GM19035 (cell line): ENCODE measurements at regions not wholly inside any gene's neighbourhood (a gene's known extent, or its start where the extent isn't known, plus 50 kb on each side); places are given as distances from the start of the nearest gene placed in this dataset.

Experiments
- ATAC-seq: cut with Tn5 transposase; IDR thresholded peaks from one replicate; pipeline ENCODE4 v1.9.1; 2021; ENCODE audit not compliant: unreplicated experiment

DNA sequence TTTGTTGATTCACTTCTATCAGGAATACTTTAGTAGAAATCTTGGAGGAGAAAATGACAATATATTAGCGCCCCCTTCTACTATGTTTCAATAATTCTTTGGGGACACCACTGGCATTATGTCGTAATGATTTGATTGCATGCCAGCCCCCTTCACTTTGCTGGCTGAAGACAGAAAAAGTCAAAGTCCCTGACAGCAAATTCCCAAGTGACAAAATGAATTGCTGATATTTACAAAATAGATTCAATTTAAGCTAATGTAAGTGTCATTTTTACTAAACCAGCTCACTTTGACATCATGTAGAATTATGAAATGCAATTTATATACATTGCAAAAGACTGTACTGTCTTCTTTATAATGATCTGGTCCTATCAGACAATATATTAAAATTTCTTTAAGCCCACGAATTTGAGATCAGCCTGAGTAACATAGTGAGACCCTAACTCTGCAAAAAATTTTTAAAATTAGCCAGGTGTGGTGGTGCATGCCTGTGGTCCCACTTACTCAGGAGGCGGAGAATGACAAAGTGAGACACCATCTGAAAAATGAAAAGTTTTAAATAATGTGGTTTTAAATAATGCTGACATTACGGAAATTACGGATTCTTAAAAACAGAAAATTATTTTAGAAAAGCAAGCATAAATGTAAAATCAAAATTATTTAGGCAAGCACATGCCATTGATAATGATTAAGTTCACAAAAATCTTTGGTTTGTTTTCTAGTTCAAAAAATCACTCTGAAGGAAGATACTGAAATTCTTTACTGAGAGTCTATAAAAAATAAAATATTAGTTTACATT, 520.1 kb upstream of the PKDCC start:
- no peak for ATAC-seq

DNA sequence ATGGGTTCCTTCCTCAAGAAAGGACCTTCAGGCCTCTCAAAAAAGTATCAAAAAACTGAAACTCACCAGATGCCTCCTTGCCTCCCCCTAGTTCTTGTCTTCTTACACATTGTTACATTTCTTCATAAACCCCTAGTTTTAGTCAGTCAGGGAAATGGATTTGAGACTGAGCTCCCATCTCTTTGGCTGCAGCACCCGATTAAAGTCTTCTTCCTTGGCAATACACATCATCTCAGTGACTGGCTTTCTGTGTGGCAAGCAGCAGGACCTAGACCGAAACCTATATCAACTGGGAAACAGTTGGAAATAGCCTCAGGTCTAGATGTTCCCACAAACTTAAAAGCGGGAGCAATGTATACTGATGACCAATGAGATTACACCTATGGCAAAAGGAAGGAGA, 512.2 kb upstream of the PKDCC start:
- no peak for ATAC-seq

DNA sequence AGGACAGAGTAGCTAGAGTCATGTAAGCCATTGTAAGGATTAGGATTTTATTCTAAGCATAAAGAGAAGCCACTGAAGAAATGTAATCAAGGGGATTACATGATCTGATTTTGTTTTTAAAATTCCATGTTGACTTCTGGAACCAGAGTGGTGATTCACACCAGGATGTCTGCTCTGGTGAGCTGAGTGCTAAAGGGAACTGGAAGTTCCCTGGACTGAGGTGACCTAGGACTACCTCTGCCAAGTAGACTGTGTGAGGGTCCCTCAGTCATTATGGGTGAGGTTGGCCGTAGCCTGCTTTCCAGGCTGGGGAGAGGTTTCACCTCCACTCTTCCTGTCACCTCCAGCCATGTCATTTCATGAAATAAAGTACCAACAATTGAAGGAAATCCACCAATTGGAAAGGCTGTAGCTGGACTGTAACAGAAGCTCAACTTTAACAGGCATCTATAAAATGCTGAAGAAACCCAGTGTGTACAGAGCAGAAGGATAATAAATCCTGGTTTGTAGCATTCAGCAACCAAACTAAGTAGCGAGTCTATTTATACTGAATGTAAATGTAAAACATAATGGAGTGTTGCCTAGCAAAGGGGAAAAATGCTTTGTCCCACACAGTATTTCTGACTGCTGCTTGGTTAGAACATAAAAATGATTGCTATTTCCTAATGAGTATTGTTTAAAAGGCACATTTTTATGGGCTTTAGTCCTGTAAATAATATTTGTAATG, 507.4 kb upstream of the PKDCC start:
- ATAC-seq = no peak

DNA sequence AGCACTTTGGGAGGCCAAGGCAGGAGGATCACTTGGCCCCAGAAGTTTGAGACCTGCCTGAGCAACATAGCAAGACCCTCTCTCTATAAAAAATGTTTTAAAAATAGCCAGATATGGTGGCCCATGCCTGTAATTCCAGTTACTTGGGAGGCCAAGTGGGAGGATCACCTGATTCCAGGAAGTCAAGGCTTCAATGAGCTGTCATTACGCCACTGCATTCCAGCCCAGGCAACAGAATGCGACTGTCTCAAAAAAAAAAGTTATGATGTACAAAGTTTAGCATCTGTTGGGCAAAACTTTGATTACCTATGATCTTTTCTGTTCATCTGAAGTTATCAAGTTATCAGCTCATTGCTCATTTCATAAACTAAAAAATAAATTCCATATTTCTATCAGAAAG, 504.1 kb upstream of the PKDCC start:
- ATAC-seq = no peak

DNA sequence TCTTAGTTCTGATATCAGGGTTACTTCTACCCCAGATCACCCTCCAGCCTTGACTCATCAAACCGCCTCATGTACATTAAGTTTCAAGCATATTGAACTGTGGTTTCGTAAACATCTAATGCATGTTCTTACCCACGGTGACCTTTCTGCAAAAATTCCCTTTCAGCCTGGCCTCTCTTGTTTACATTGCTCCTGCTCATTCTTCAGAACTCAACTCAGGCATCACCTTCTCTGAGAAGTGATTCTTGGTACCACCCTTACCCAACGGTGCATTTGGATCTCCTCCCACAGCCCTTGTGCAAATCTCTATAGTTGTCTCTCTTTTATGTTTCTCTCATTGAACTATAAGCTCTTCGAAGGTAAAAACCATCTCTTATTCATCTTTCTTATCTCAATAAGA, 503.1 kb upstream of the PKDCC start:
- ATAC-seq = no peak

DNA sequence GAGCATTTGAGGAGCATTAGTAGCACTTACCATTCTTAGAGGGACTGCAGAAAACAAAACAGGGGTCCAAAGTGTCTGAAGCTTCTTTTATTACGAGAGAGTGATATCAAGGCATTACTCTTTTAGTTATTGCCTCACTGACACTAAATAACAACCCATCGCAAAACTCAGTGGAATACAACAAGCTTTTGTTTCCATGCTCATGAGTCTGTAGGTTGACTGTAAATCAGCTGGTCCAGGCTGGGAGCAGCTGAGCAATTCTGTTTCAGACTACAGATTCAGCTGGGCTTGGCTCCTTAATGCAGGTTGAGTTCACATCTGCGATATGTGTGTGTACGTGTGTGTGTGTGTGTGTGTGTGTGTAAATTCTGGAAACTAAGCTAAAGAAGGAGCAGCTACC, 501.8 kb upstream of the PKDCC start:
- no peak for ATAC-seq

DNA sequence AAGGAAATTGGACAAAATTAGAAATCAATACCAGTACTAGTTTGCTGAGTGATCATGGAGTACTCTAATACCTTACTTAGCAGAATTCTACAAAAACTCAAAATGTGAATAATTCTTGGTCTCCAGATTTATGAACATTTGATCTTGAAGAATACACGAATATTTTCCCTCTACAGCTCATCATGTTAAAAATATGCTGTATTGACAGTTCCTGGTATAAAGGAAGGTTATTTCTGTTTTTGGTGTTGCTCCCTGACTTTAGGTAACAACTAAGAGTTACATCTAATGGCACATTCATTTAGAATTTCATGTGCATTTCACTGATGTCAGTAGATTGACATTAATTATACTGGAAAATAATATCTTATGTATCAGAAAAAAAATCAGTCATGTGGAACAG, 479.2 kb upstream of the PKDCC start:
- no peak for ATAC-seq

DNA sequence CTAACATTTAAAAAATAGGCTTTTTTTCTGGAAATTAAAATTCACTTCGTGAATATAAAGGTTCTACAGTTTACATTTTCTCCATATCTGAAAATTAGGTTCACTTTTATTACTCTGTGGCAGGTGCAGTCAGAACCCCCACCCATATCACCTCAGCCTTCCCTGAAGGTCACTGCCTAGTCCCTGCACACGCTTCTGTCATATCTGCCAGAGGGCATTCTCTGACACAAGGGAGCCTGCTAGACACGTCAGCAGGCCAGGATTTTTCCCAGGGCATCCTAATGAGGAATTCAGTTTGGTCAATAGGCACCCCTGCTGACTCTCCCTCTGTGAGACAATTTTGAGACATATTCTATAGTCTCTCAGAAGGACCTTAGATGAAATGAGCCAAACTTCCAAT, 475.7 kb upstream of the PKDCC start:
- no peak for ATAC-seq

DNA sequence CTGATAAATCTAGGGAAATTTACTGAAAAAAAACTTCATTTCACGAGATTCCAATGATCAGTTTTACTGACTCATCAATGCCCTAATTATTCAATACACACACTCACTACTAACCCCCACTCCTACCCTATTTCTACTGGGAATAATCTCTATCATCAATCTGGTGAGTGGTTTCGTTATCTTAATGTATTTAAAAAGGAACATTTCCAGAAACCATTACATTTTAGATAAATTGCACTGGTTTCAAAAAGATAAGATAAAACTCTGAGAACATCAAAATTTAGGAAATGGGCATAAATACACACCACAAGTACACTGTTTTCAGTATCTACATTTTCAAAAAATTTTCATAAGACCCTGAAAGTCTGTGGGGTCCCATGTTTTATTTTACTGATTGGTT, 471.4 kb upstream of the PKDCC start:
- ATAC-seq = no peak

DNA sequence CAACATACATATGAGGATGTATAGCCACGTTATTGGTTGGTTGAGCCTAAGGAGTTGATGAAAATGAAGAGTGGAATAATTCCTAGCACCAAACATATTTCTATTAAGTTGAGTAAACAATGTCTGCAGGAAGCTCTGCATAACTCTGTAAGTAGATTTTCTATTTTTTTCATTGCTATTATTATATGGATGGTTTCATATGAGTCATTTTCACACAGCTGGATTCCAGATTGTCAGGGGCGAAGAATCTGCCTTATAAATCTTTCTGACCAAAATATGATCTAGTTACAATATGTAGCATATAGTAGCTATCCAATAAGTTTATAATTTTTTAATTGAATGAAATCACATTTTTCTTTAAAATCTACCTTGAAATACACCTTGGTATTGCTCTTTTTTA, 468.0 kb upstream of the PKDCC start:
- ATAC-seq = no peak

DNA sequence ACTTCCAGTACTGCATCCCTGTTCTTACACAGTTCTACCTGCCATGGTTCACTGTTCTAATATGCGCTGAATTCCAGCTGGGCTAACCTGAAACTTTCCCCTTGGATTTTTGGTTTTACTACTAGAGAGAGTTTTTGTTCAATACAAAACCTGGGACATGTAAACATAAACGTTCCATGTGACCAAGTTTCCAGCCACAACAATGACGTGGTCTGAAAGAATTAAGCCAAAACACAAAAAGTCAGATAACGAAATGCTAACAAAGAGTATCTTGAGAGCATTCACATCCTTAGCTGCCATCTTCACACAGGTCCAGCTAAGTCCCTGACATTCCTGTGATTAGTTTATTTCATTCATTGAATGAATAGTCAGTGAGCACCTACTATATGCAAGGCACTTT, 467.0 kb upstream of the PKDCC start:
- no peak for ATAC-seq

DNA sequence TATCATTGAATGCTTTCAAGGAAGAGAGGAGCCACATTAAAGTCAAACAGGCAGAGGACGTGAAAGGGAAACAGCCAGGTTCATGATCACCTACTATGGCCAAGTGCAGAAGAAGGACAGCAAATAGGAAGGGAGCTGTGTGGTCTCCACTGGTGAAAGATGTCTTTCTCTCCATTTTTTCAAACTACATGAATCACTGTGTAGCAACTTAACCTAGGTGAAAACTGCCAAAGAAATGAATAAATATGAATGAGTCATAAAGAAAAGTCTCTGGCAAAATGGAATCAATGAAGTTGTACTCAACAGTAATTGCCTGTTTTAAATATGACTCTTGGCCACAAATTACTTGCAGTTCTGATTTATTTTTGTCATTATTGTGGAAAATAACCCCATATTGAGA, 452.6 kb upstream of the PKDCC start:
- no peak for ATAC-seq

DNA sequence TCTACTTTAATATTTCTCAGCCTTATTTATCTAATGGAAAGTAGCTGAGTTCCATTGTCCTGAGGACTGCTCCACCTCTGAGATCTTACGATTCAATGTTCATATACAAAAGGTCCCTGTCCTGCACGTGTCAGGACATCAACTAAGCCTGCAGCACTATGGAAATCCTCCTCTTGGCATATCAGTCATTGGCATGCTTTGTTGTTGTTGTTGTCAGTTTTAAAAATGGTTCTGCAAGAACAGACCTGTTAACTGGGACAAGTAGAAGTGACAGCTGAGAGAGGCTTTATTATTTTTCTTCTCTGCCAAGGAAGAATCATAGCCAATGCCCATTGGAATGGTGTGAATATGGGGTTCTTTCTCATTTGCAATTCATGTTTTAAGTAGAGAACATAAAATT, 450.1 kb upstream of the PKDCC start:
- no peak for ATAC-seq

DNA sequence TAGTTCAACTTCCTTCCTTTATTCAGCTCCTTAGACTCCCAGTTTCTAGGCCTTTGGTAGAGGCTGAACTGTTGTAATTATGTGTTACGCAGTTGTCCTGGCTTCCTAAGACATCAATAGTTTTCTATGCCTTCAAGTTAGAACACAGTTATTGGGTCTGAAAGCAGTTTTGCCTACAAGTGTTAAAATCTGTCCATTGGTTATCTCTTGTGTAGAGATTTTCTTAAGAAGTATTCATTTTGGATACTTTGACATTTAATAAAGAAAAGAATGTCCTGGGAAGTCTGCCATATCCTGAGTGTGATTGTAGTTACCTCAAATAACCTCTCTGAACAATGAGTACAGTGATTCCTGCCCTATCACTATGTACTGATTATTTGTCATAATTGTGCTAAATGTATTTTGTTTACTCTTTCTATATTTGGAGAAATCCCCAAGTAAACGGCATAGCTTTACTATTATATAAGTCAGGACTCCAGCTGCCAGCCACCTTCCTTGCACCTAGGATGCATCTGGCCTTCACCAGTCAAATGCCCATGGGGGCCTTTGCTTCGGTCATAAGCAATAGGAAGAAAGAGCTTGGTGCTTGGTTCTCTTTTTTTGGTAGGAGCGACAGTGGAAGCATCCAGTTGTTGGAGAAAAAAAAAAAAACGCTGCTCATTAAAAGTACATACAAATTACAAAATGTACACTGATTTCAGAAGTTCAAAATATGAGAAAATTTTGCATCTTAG, 449.5 kb upstream of the PKDCC start:
- ATAC-seq = no peak

DNA sequence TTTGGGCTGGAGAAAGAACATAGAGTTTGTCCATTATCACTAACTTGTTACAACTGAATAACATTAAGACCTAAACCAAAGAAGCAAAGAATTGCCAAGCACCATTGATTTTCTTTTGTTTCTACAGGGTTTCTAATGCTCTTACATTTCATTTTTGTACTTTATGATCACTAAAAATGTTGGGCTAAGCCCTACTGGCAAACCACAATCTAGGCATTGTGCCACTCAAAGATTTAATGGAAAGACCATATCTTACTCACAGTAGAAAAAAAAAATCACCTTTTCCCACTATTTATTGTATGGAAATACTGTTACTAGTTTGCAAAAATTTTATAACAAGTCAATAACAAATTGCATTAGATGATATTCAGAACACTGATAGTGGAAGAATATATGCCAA, 447.4 kb upstream of the PKDCC start:
- ATAC-seq = no peak

DNA sequence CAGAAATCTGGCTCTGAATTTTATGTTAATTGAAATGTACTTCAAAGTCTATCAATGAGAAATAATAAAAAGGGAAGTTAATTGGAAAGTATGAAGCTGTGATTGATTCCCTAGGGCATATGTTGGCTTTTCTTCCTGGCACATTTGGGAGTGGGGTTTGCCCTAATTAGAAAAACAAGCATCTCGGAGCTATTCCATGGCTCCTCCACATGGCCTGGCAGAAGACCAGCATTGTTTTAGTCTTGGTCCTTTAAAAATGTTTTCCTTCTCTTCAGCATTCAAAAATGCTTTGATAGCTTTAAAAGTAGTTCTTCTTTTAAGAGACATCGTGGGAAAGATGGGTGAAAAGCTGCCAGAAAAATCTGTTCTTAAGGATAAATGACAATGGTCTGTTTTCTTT, 445.5 kb upstream of the PKDCC start:
- ATAC-seq = no peak

DNA sequence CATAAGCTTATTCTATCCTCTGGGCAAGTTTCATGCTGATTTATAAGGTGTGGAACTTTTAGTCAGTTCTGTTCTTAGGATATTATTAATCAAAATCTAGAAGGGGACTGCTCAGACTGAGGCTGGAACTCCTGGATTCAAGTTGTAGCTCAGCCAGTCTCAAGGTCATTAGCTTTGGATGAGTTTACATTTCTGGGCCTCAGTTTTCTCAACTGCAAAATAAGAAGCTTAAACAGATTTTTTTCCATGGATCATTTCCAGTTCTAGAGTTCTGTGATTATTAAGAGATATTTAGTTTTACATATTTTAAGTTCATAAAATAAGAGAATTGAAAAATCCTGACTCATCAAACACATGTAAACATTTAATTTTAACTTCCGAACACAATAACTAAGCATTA, 442.5 kb upstream of the PKDCC start:
- ATAC-seq = no peak

DNA sequence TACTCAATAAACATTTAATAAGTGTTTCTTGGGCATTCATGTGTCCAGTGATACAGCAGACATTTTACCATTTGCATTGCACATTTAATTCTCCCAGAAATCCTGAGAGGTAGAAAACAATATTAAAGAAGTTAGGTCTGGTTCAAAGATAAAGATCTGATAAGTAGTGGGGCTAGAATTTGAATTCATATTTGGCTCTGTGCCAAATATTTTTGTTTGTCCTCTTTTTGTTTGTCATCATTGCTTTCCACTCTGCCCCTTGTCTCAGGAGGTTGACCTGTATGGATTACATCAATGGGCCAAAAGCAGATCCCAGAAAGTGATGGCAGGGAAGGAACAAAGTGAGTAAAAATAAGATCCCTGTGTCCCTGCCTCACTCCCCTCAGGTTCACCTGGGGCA, 441.9 kb upstream of the PKDCC start:
- no peak for ATAC-seq

DNA sequence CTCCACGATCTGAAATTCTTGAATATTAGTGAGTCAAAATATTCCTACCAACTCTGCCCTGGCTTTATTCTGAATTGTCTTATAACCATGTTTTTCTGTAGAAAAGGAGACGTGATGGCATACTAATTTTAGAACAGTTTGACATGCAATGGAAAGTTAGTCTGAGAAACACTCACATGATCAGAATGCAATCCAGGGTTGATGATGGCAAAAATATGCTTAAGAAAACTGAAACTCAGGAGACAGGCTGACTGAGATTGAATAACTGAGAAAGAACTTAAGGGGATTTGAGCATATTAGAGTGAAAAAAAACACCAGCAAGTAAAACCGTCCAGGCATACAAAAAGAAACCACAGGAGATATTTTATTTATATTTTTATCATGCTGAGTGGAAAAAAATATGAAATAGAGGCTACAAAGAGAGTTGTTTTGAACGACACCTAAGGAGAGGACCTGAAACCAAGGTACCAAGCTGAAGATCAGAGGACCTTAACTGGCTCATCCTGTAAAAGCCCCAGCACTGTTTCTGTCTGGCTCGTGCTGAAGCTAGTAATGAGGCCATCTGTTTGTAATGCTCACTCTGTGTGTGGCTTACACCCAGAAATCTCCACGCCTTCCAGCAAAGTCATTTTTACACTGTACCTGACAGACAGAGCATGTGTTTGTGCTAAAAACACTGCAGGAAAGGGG, 437.2 kb upstream of the PKDCC start:
- no peak for ATAC-seq

DNA sequence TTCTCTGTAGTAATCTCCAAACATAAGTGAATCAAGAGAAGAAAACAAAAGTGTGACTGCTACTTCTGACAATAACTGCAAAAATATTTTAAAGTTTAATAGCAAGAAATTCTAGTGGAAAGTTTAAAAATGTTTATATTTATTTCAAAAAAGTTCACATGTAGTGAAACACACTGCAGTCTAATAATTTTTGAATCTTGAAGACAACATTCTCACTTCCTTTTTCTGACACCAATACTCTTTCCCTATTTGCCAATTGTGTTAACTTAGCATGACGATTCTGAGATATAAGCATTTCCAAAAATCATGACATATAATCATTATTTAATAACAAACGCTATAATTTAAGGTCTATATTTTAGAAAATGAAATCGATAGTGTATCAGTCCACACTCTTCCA, 429.1 kb upstream of the PKDCC start:
- no peak for ATAC-seq

DNA sequence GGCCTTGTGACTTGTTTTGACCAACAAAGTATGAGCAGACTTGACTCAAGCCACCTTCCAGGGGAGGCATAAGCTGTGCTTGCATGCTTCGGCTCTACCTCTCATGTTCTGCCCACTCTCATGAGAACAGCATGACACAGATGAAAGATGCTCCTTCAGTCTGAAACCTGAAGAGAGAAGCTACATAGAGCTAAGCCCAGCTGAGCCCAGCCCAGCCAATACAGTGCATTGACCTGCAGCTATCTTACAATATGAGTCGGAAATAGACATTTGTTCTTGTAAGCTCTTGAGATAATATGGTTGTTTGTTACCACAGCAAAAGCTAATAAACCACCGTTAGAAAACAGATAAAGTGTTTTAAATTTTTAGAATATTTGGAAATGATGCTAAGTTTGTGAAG, 426.7 kb upstream of the PKDCC start:
- ATAC-seq = no peak

DNA sequence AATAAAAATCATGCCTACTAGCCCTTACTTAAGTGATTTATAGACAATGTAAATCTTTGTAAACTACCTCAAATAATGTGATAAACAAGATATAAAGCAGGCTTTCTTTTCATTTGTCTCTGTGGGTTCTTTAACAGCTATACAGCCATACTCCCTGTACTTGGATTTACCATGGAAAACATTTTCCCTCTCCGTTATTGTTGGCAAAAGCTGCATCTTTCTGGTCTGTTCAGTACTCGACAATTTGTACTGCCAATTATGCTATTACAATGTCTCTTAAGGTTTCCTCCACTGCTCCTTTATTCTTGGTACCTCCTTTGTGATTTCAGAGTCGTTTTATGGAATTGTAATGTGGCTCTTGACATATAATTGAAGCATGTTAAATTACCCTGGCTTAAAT, 426.3 kb upstream of the PKDCC start:
- no peak for ATAC-seq
